LNCaP clone FGC (cell line): ENCODE measurements at regions not wholly inside any gene's neighbourhood (a gene's known extent, or its start where the extent isn't known, plus 50 kb on each side); places are given as distances from the start of the nearest gene placed in this dataset.
A peak's percentile ranks its signal among the peaks of the same experiment; 100 is the strongest.
"Not testable (repeated sequence)": the region's sequence is repeated elsewhere in the genome, so short reads cannot be mapped to it uniquely, and the experiment has no call there.

Source experiments
- DNase-seq: peaks from one replicate; pipeline ENCODE4 v3.0.0-alpha.2; 2011; ENCODE audit warnings: low read depth
- H3K4me3 ChIP-seq: 2 replicates; pipeline ENCODE4 v1.5.1; 2011; ENCODE audit warnings: mild to moderate bottlenecking, low read depth, low read length, control low read depth
- CTCF ChIP-seq: IDR thresholded peaks from 2 replicates; pipeline ENCODE4 v1.5.1; 2012; ENCODE audit warnings: mild to moderate bottlenecking; ENCODE audit not compliant: control insufficient read depth, insufficient read depth; ENCODE audit errors: extremely low read depth

DNA sequence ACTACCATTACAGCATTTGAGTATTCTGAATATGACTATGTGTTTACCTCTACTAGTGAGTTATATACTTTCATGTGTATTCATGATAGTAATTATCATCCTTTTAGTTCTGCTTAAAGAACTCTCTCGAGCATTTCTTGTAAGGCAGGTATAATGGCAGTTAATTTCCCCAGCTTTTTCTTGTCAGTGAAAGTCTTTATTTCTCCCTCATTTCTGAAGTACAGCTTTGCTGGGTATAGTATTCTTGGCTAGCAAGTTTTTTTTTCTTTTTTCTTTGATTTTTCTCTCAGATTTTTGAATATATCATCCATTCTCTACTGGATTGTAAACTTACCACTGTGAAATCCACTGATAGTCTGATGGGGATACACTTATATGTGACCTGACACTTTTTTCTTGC lies 165.9 kb upstream of the ARHGAP5 start:
- no peak for DNase-seq
- H3K4me3 ChIP-seq, result no peak overlapping the region
- TF ChIP-seq CTCF, result no peak

- no peak for TF ChIP-seq CTCF
- no peak for DNase-seq
- H3K4me3 ChIP-seq, result no peak overlapping the region
Observed at GRCh38 chr14:31913370-31913769, 163.7 kb upstream of the ARHGAP5 start.

- not testable (repeated sequence) for H3K4me3 ChIP-seq, DNase-seq
Observed at GRCh38 chr14:31918289-31918688, 158.8 kb upstream of the ARHGAP5 start.

DNA sequence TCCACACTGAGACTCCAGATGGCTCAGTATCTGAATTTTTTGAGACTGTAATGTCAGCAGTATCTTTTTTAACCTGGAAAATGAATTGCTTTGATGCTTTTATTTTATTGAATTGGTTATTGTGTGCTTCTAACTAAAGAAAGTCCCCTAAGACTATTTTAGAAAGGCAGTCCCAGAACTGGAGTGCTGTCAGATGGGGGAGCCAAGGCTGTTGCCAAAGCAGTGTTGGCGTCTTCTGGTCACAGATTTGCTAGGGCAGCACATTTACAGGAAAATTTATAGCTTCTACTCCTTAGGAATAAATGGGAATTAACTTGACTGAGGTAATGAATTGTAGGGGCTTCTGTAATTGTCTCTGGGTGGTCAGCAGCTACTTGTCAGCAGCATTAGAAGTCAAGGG lies 157.1 kb upstream of the ARHGAP5 start:
- no peak for DNase-seq
- TF ChIP-seq CTCF, result no peak
- no peak overlapping the region for H3K4me3 ChIP-seq

DNA sequence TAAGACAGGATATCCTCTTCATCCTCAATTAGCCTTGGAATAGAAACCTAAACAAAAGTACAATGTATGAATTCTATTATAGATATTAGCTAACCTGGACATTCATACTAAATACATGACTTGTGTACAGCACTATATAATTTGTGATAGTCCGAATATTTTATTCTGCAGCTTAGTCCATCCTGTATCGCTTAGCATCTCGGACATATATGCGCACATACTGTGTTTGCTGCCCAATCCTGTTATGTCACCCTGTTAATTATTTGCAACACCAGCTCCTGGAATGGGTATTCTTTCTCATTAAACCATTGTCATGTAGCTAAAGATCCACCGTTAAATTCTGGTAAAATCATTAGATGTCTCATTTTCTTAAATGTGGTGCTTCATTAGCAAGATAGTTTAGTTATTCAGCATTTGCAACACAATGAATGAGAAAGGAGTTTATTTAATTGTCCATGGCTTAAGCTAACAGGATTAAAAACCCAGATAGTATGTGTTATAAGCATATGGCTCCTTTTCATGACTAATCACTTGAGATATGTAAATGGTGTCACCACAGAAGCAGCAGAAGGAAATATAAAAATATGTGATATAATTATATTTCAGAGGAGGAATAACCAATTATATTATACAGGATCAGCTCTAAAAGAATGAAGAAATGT lies 156.0 kb upstream of the ARHGAP5 start:
- DNase-seq, result no peak
- H3K4me3 ChIP-seq, result no peak overlapping the region
- TF ChIP-seq CTCF, result no peak

DNA sequence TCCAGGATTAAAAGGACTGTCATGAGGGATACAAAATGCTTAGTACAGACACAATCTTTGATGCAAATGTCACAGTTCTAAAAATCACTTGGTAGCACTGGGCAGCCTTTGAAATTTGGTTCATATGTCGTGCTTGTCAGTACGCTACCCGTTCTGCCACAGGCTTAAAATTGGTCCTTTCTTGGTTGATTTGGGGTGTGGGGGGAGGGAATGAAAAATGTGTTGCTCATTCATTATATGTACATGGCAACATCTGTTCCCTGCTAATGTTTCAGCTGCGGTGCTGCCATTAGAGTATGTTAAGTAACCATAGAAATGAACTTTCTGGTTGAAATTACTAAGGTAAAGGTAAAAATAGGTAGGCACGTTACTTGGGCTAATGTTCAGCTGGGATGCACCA lies 155.4 kb upstream of the ARHGAP5 start:
- no peak for TF ChIP-seq CTCF
- H3K4me3 ChIP-seq, result no peak overlapping the region
- DNase-seq, result no peak

- TF ChIP-seq CTCF, result peak; percentile 62
- DNase-seq, result no peak
- no peak overlapping the region for H3K4me3 ChIP-seq
Observed at GRCh38 chr14:31926123-31926522, 151.0 kb upstream of the ARHGAP5 start.
